Activated CD8-positive, alpha-beta memory T cell treated with anti-CD3 and anti-CD28 coated beads, Interleukin-2, amount 50 U/mL, for 24 hours (primary cell): ENCODE measurements at regions not wholly inside any gene's neighbourhood (a gene's known extent, or its start where the extent isn't known, plus 50 kb on each side); places are given as distances from the start of the nearest gene placed in this dataset.

Experiments used
- DNase-seq: peaks from one replicate; pipeline ENCODE4 v3.0.0-alpha.2; 2020; ENCODE audit errors: extremely low read depth

- no peak for DNase-seq
These were observed 100.7 kb downstream of the SPRY1 start for GRCh38 chr4:123497340-123497739.

GRCh38 chr4:123501733-123502132, 105.1 kb downstream of the SPRY1 start:
- no peak for DNase-seq

DNA sequence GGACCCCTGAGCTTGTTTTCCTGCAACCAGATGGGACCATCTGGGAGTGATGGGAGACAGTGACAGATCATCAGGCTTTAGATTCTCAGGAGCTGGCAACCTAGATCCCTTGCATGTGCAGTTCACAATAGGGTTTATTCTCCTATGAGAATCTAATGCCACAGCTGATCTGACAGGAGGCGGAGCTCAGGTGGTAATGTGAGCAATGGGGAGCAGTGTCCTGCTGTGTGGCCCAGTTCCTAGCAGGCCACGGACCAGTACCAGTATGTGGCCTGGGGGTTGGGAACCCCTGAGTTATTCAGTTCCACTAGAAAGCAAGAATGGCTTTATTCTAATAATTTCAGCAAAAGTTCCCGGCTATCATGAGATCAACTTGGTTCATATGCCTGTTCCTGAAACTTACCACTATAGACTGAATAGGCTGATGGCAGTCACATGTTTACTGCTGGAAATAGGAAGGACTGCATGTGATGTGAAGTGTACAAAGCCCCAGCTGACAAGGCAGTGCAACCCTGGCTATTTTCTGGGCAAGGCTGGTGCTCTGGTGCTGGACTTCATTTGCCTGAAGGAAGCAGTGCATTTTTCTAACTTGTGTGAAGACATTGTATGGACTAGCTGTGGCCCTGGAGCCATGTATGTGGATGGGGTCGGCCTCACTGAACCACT, 107.2 kb downstream of the SPRY1 start:
- no peak for DNase-seq

GRCh38 chr4:123505095-123506010, 108.8 kb downstream of the SPRY1 start:
- DNase-seq: no peak

- no peak for DNase-seq
These were observed 109.6 kb downstream of the SPRY1 start for GRCh38 chr4:123506011-123506695.

- no peak for DNase-seq
These were observed 110.8 kb downstream of the SPRY1 start for GRCh38 chr4:123507376-123507775.

DNA sequence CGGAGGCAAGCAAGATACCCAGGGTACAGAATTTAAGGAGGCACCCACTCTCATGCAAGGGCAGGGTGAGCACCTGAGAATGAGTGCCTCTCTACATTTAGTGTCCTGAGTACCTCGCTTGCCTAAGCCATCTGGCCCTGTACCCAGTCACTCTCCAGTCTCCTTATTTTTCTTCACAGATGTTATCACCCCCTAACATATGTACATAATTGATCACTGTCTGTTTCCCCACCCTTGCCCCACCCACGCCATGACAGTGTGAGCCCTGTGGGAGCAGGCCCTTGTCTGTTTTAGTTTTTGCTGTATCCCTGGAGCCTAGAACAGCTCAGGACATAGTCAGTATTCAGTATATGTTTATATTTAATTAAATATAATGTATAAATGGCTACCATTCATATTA, 113.6 kb downstream of the SPRY1 start:
- no peak for DNase-seq

DNA sequence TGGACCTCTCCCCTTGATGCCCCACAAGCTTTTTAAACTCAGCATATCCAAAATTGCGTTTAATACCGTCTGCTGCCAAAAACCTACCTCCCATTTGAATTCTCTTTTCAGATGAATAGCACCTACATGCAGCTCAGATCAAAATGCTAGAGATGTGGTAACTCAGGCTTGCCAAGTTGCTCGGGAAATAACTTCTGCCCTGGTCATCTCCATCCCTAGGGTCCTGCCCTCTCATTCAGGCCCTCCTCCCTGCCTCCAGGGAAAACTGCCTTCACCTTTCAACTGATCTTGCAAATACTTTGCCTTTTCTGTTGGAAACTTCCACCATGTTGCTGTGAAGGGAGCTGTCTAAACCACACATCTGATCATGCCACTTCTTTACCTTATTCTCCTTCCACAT, 114.1 kb downstream of the SPRY1 start:
- no peak for DNase-seq

DNA sequence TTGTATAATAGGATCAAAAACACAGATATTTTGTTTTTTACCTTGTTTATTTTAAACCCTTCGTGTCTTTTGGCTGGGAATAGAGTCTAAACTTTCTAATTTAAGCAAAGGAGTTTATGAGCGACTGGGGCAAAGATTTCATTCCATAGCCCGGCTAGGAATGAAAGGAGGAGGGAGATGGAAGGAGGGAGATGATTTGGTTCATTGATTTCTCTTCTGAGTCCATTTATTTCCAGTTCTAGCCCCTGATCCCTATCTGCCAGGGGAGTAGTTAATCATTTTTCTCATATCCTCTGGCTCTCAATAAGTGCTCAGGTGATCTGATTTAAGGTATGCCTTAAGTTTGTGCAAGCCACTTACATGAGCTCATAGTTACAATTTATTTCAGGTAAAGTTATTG, 120.0 kb downstream of the SPRY1 start:
- no peak for DNase-seq

GRCh38 chr4:123517176-123517575, 120.6 kb downstream of the SPRY1 start:
- DNase-seq: no peak

GRCh38 chr4:123517971-123518370, 121.4 kb downstream of the SPRY1 start:
- no peak for DNase-seq

- no peak for DNase-seq
These were observed 123.7 kb downstream of the SPRY1 start for GRCh38 chr4:123520325-123520724.

DNA sequence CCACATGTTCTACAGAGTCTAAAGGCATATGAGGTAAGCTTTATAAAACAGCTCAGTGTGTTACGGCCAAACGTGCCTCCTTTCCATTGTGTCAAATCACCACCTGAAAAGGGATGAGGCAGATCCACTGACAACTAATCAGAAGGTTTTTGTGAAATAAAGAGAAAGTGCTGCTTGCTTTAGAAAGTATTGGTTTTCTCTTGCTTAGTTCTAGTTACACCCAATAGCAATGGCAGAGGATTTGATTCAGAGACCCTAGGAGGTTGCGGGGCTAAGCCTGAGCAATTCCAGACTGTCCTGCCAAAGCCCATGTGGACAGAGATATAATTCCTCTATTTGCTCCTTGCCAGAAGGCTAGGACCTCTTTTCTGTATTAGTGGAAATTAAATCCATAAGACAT, 125.5 kb downstream of the SPRY1 start:
- DNase-seq: no peak

GRCh38 chr4:123522646-123523045, 126.1 kb downstream of the SPRY1 start:
- DNase-seq: no peak

- DNase-seq: no peak
These were observed 128.5 kb downstream of the SPRY1 start for GRCh38 chr4:123524958-123525628.

DNA sequence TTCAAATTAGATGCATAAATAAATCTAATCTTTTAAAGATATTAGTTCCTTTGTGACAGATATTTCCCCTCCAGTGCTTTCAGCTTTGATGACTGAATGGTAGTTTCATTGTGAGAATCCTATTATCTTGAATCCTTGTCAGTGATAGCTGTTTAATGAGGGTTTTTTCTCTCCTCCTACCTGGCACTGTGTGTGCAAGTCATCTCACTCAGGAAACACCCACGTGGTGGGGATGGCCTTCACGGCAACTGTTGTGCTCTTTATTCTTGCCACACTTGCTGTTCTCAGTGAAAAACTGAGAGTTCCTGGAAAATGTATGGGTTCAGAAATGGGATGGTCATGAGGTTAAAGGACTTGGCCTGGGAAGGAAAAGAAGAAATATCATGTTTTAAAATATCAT, 129.9 kb downstream of the SPRY1 start:
- DNase-seq: no peak

DNA sequence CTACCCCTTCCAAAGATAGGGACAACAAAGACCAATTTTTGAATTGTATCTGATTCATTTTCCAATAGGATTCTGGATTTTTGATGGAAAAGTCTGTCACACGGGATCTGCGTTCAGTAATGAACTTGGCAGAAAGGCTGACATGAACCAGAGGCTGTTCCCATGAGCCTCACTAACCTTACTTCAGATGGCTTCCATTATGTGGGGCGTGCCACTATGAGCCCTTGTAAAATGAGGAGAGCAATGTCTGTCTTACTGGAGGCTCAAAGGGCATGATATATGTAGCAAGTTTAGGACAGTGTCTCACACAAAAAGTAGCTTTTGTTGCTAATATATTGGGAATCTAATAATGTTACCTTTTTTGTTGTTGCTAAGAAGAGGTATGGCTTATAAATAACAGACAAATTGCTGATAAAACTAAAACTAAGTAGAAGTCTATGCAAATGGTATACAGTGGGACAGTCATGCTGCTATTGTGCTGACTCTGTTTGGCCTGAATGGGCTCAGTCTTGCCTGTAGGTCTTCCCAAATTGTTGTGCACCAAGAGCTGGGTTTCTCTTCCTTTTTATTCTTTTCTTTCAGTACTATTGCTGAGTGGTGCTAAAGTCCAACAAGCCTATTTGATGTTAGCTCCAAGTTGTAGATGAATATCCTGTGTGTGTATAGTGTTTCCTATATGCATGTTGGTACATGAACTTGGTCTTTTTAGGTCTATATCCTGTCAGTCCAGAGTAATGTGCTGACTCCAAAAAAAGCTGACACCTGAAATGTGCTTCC, 132.1 kb downstream of the SPRY1 start:
- no peak for DNase-seq

DNA sequence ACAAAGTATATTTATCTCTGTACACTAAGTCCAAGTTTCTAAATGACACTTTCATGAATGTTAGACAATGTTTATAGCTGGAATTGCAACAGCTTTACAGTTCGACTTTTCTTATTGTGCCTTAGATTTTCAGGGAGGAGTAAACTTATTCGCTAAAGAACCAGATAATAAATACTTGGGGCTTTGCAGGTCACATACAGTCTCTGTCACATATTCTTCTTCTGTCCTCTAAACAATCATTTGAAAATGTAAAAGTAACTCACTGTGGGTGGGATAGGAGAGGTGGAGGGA, 132.6 kb downstream of the SPRY1 start:
- DNase-seq: no peak

- no peak for DNase-seq
These were observed 133.8 kb downstream of the SPRY1 start for GRCh38 chr4:123530357-123530756.

- no peak for DNase-seq
These were observed 138.6 kb downstream of the SPRY1 start for GRCh38 chr4:123535037-123535748.

DNA sequence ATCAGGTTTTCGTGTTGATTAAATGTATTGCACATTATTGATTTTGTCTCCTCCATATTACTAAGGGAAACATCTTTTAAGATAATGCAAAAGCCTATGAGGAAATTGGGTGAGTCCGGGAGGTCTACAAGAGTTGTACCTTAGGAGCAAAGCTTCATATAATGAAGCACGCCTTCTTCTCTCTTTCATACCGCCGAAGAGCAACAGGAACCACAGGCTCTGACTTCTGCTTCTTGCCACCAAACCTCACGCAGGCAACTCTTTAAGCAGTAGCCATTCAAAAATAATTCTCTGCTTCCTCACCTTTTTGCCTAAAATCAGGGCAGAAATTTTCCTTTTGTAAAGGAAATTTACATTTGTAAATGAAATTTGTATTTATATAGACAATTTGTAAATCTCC, 139.6 kb downstream of the SPRY1 start:
- no peak for DNase-seq
